Stomach (tissue), 4 donors: ENCODE measurements at regions not wholly inside any gene's neighbourhood (a gene's known extent, or its start where the extent isn't known, plus 50 kb on each side); places are given as distances from the start of the nearest gene placed in this dataset.

Source experiments
- CTCF ChIP-seq, 7 experiments: fragments of 450-650 bp in 4 of 7; fragments of 200-600 bp in 3 of 7; sonication (generic) in 3 of 7; IDR thresholded peaks; one replicate each; pipeline ENCODE4 v1.5.1; 2016 to 2019; ENCODE audit warnings: antibody characterized with exemption in 7 of 7, control low read depth in 2 of 7, mild to moderate bottlenecking in 1 of 7
- EP300 ChIP-seq: sonication (generic); formaldehyde crosslinking; IDR thresholded peaks from one replicate; pipeline ENCODE4 v1.6.1; 2017; ENCODE audit warnings: antibody characterized with exemption
- POLR2A ChIP-seq, 4 donors: fragments of 450-650 bp; IDR thresholded peaks; one replicate each; pipeline ENCODE4 v1.6.1; 2016; ENCODE audit warnings: antibody characterized with exemption in 4 of 4, control low read depth in 2 of 4, mild to moderate bottlenecking in 1 of 4, moderate library complexity in 1 of 4

DNA sequence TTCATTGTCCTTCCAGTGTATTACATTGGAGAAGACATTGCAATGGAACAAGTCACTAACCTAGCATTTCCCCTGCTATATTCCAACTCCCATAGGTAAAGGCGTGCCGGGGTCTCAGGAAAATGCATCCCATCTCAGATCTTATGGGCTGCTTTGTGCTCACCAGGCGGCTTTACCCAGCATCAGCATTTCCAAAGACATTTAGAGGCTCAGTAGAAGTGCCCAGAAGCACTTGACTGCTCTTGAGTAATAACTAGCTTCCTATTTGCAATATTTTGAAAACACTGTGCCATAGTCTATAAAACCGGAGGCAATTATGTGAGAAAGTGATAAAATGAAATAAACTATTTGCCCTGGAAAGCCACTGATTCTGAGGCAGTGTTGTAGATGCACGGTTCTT is 415.0 kb upstream of the NPVF start:
- TF ChIP-seq CTCF (IDR thresholded peaks at IDR 0.05) (no peak), POLR2A (IDR thresholded peaks at IDR 0.05) (no peak), EP300 (no peak)
